Activated CD4-positive, alpha-beta T cell treated with anti-CD3 and anti-CD28 coated beads for 36 hours (primary cell): ENCODE measurements at regions not wholly inside any gene's neighbourhood (a gene's known extent, or its start where the extent isn't known, plus 50 kb on each side); places are given as distances from the start of the nearest gene placed in this dataset.

Experiments used
- ATAC-seq: fragments of 200-7000 bp; cut with Tn5 transposase; one replicate; pipeline ENCODE4 v1.10.0; 2021; ENCODE audit warnings: mild to moderate bottlenecking, moderate library complexity
- CTCF ChIA-PET: fragments of 350-600 bp; sonication (Branson Sonifier 250); formaldehyde crosslinking; loops from one replicate; lab custom pipeline; 2021; ENCODE audit warnings: antibody characterized with exemption; lab: Charles Lee
- POLR2A ChIA-PET: fragments of 350-600 bp; sonication (Branson Sonifier 250); formaldehyde crosslinking; loops from one replicate; lab custom pipeline; 2021; ENCODE audit warnings: antibody characterized with exemption, inconsistent platforms; lab: Charles Lee
- DNase-seq: peaks from one replicate; pipeline ENCODE4 v3.0.0-alpha.2; 2020
- H3K27ac Mint-ChIP-seq: one replicate; pipeline ENCODE4 v1.8.0; 2021; ENCODE audit warnings: mixed read lengths
- H3K27me3 Mint-ChIP-seq: one replicate; pipeline ENCODE4 v1.8.0; 2021; ENCODE audit warnings: mixed read lengths
- H3K36me3 Mint-ChIP-seq: one replicate; pipeline ENCODE4 v1.8.0; 2021; ENCODE audit warnings: low read depth, mixed read lengths
- H3K4me1 Mint-ChIP-seq: one replicate; pipeline ENCODE4 v1.8.0; 2021; ENCODE audit warnings: mixed read lengths
- H3K4me3 Mint-ChIP-seq: one replicate; pipeline ENCODE4 v1.8.0; 2021; ENCODE audit warnings: mild to moderate bottlenecking, moderate library complexity, mixed read lengths
- H3K9me3 Mint-ChIP-seq: one replicate; pipeline ENCODE4 v1.8.0; 2021; ENCODE audit warnings: low read depth, mixed read lengths
- intact Hi-C, 2 experiments: fragments of 100-400 bp; cut with DNase I in 1 of 2; cut with micrococcal nuclease in 1 of 2; formaldehyde crosslinking; loops; one replicate each; pipeline versions ENCODE4 v1.14.2 to v1.15.1; 2022 to 2024; cut with DNase I, micrococcal nuclease

DNA sequence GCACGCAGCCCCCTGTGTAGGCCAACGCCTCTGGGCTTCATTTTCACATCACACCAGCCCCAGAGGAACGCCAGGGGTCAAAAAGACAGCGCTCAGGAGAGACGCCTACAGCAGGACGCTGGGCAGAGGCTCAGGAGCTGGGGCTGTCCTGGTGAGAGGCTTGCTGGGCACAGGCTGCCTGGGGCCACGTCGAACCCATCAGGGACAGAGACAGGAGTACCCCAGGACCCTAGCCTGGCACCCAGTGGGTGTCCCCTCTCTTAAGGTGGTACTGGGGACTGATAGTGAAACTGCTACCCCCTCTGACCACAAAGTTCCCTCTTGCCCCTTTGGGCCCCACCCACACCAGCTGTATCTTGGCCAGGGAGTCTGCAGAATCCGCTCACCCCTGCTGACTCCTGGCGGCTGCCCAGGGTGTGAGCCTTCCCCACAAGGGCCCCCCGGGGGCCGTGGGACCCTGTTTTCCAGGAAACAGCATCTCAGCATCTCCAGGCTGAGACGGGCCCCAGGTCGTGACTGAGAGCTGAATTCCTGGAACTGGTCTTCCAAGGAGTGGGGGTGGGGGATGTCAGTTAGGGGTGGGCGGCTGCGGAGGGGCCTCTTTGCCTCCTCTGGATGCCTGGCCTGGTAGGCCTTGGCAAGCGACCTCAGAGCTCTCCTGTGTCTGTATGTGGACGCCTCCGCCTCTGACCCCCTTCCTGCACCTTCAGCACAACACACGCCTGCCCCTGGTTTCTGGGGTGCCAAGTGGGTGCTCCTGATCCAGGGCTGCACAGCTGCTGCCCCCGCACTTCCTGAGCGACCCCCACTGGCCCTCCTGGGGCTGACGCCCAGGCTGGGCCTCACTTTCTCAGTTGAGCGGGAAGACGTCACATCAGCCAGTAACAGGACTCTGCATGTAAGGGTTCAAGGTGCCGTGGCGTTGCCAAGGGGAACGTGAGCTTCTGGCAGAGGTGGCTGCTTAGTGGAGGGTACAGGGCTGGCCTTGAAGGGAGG is 321.9 kb upstream of the RTL1 start:
- Mint-ChIP-seq H3K9me3 (no peaks in the 10 kb centered on the region), H3K36me3 (no peaks in the 10 kb centered on the region), H3K4me3 (no peak overlapping the region), H3K4me1 (no peaks in the 10 kb centered on the region), H3K27ac (no peak overlapping the region), H3K27me3 (no peaks in the 10 kb centered on the region)
- intact Hi-C loops = no loop called here
- ChIA-PET POLR2A (no interaction called here), CTCF (no interaction called here)
- DNase-seq = no peak
- ATAC-seq = no peak

GRCh38 chr14:101226265-101226602 is 322.7 kb upstream of the RTL1 start:
- Mint-ChIP-seq H3K27me3 (no peaks in the 10 kb centered on the region), H3K4me1 (no peaks in the 10 kb centered on the region), H3K36me3 (no peaks in the 10 kb centered on the region), H3K9me3 (no peaks in the 10 kb centered on the region), H3K27ac (no peak overlapping the region), H3K4me3 (no peak overlapping the region)
- DNase-seq (no peak), ATAC-seq (no peak)
- ChIA-PET POLR2A (no interaction called here), CTCF (no interaction called here)
- intact Hi-C loops = no loop called here

- no peak overlapping the region for H3K4me3 Mint-ChIP-seq
- ATAC-seq (no peak), DNase-seq (no peak)
- H3K27ac Mint-ChIP-seq = no peak overlapping the region
- no peaks in the 10 kb centered on the region for H3K36me3 Mint-ChIP-seq
- H3K27me3 Mint-ChIP-seq = no peaks in the 10 kb centered on the region
- intact Hi-C loops = no loop called here
- POLR2A ChIA-PET = no interaction called here
- CTCF ChIA-PET = no interaction called here
- H3K9me3 Mint-ChIP-seq = no peaks in the 10 kb centered on the region
- H3K4me1 Mint-ChIP-seq = no peaks in the 10 kb centered on the region
These were observed 323.3 kb upstream of the RTL1 start for GRCh38 chr14:101226603-101227425.

- Mint-ChIP-seq H3K36me3 (no peaks in the 10 kb centered on the region), H3K27ac (no peak overlapping the region), H3K4me3 (no peak overlapping the region), H3K27me3 (no peaks in the 10 kb centered on the region), H3K4me1 (no peaks in the 10 kb centered on the region), H3K9me3 (no peaks in the 10 kb centered on the region)
- no peak for DNase-seq
- ChIA-PET POLR2A (no interaction called here), CTCF (interaction anchor here (0.5 to 0.6 kb wide), 2 partner anchors 868 to 1294 kb away, joined by 3 read pairs; no protein-coding TSS in a partner anchor)
- ATAC-seq = no peak
- intact Hi-C loops = no loop called here
These were observed 324.4 kb upstream of the RTL1 start for GRCh38 chr14:101227611-101228594.

DNA sequence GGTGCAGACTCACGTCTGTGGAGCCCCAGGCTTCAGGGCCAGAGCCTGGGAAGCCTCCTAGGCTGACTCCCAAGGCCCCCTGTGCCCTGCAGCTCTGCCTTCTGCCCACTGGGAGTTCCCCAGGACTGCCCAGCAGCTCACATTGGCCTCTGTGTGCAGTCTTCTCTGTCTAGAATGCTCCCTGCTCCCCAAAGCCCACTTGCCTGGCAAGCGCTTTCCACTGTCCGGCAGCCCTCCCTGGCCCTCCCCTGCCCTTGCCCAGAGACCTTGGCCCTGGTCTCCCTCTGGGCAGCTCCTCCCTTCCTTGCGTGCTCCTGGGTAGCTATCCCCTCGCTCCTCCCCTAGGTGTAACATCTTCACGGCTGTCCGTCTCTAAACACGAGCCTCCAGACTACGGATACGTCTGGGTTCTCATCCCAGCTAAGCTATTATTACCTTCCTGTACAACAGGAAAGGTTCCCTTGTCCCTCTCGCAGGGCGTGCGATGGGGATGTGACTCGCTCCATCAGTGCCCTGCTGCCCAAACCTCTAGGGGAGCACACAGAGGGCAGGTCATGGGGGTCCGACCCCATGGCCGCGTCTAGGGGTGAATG is 325.5 kb upstream of the RTL1 start:
- POLR2A ChIA-PET = no interaction called here
- H3K9me3 Mint-ChIP-seq = no peaks in the 10 kb centered on the region
- no peaks in the 10 kb centered on the region for H3K27me3 Mint-ChIP-seq
- ATAC-seq (no peak), DNase-seq (no peak)
- no peaks in the 10 kb centered on the region for H3K4me1 Mint-ChIP-seq
- no peak overlapping the region for H3K27ac Mint-ChIP-seq
- intact Hi-C loops = no loop called here
- H3K36me3 Mint-ChIP-seq = no peaks in the 10 kb centered on the region
- H3K4me3 Mint-ChIP-seq = no peak overlapping the region
- CTCF ChIA-PET = interaction anchor here (0.6 kb wide), 1 partner anchor 867 kb away, joined by 3 read pairs; no protein-coding TSS in a partner anchor

- CTCF ChIA-PET = no interaction called here
- POLR2A ChIA-PET = no interaction called here
- intact Hi-C loops = no loop called here
- Mint-ChIP-seq H3K27me3 (no peaks in the 10 kb centered on the region), H3K36me3 (no peaks in the 10 kb centered on the region), H3K4me3 (no peak overlapping the region), H3K27ac (no peak overlapping the region), H3K9me3 (no peaks in the 10 kb centered on the region), H3K4me1 (no peaks in the 10 kb centered on the region)
- ATAC-seq (no peak), DNase-seq (no peak)
These were observed 326.1 kb upstream of the RTL1 start for GRCh38 chr14:101229666-101230065.

- CTCF ChIA-PET = no interaction called here
- POLR2A ChIA-PET = no interaction called here
- Mint-ChIP-seq H3K36me3 (no peaks in the 10 kb centered on the region), H3K4me1 (no peaks in the 10 kb centered on the region), H3K27ac (no peak overlapping the region), H3K4me3 (no peak overlapping the region), H3K27me3 (peaks cover 2% of the 10 kb centered on the region), H3K9me3 (no peaks in the 10 kb centered on the region)
- ATAC-seq = no peak
- intact Hi-C loops = no loop called here
- no peak for DNase-seq
These were observed 326.8 kb upstream of the RTL1 start for GRCh38 chr14:101230161-101230850.

DNA sequence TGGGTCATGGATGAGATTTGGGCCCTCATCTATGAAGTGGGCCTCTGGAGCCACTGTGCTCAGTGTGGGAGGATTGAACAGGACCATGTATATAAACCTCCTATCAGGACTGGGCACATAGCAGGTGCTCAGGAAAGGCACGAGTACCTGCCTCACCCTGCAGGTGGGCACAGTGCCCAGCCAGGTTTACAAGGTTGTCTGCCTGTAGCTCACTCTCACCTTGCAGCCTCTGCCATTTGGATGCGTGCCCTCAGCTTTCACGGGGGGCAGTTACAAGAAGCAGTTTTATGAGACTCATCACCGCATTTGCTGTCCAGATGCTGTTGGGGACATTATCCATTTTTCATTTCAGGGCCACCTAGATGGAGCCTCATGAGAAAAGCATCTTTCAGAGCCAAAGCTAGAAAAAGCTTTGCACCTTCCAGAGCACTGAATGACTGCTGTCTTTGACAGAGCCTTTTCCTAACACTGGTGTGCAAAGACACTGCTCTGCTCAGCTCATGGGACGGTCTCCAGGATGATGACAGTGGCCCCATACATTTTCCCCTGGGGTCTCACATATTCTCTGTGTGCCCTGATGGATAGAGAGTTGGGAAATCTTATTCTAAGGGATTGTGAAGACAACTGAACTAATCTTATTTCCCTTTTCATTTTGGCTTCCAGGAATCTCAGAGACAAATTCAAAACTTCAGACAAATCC is 327.5 kb upstream of the RTL1 start:
- intact Hi-C loops = no loop called here
- H3K27me3 Mint-ChIP-seq = peaks cover 4% of the 10 kb centered on the region
- H3K4me3 Mint-ChIP-seq = no peak overlapping the region
- no peaks in the 10 kb centered on the region for H3K36me3 Mint-ChIP-seq
- POLR2A ChIA-PET = no interaction called here
- H3K9me3 Mint-ChIP-seq = no peaks in the 10 kb centered on the region
- no peak for DNase-seq
- no peak overlapping the region for H3K27ac Mint-ChIP-seq
- ATAC-seq = no peak
- no peaks in the 10 kb centered on the region for H3K4me1 Mint-ChIP-seq
- CTCF ChIA-PET = interaction anchor here (0.6 kb wide), 1 partner anchor 944 kb away, joined by 3 read pairs; no protein-coding TSS in a partner anchor

DNA sequence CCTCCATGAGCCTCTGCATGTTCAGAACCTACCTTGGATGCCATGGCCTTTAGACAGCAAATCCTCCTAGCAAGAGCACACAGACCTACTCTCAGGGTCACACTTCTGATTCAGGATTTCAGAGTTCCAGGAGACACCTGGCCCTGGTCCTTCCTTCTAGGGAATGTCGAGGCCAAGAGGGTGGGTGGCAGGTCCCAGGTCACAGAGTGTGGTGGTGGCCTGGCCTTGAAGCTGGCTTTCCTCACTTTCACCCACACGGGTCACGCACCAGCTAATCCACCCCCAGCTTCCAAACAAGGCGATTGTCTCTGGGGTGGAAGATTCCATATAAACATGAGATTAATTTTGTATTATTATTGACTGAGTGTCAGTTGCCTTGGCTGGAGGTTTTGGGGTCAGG is 328.3 kb upstream of the RTL1 start:
- no peak overlapping the region for H3K27ac Mint-ChIP-seq
- POLR2A ChIA-PET = no interaction called here
- peaks cover 7% of the 10 kb centered on the region for H3K27me3 Mint-ChIP-seq
- H3K4me3 Mint-ChIP-seq = no peak overlapping the region
- no peaks in the 10 kb centered on the region for H3K36me3 Mint-ChIP-seq
- DNase-seq (no peak), ATAC-seq (no peak)
- CTCF ChIA-PET = no interaction called here
- intact Hi-C loops = no loop called here
- H3K9me3 Mint-ChIP-seq = no peaks in the 10 kb centered on the region
- H3K4me1 Mint-ChIP-seq = no peaks in the 10 kb centered on the region
